Keratinocyte (primary cell): ENCODE measurements at regions not wholly inside any gene's neighbourhood (a gene's known extent, or its start where the extent isn't known, plus 50 kb on each side); places are given as distances from the start of the nearest gene placed in this dataset.

Experiments used
- CTCF ChIP-seq, 3 experiments: IDR thresholded peaks in 1 of 3; conservative IDR thresholded peaks in 1 of 3; optimal IDR thresholded peaks in 1 of 3; 2 replicates in 2 of 3; 3 replicates in 1 of 3; pipeline versions ENCODE3 to v1.5.1; 2011; ENCODE audit warnings: low read length in 3 of 3, mild to moderate bottlenecking in 3 of 3, moderate library complexity in 2 of 3, control low read depth in 1 of 3, inconsistent platforms in 1 of 3; ENCODE audit not compliant: insufficient read depth in 2 of 3; ENCODE audit errors: extremely low read depth in 1 of 3
- EZH2 ChIP-seq: IDR thresholded peaks from one replicate; pipeline ENCODE4 v1.6.1; 2012; ENCODE audit warnings: inconsistent platforms, mild to moderate bottlenecking, low read length, moderate library complexity

- TF ChIP-seq CTCF (optimal IDR thresholded peaks at IDR 0.05 in 1 of 3, IDR thresholded peaks at IDR 0.05 in 1 of 3, conservative IDR thresholded peaks at IDR 0.05 in 1 of 3; ENCODE audit: extremely low read depth in 1 of 3, insufficient read depth in 2 of 3, low read length in 3 of 3) (no peak), EZH2 (no peak)
Measured at GRCh38 chr5:89449392-89450148, 566.6 kb upstream of the MEF2C start.
